H1 (cell line): ENCODE measurements at regions not wholly inside any gene's neighbourhood (a gene's known extent, or its start where the extent isn't known, plus 50 kb on each side); places are given as distances from the start of the nearest gene placed in this dataset.

Experiments used
- CTCF ChIA-PET: fragments of 300-600 bp; sonication (Branson Sonifier 250); formaldehyde crosslinking; loops from one replicate; lab custom pipeline; 2021; ENCODE audit not compliant: partially characterized antibody; lab: Charles Lee
- POLR2A ChIA-PET: fragments of 300-600 bp; sonication (Branson Sonifier 250); formaldehyde crosslinking; loops from one replicate; lab custom pipeline; 2021; ENCODE audit warnings: inconsistent platforms; ENCODE audit not compliant: partially characterized antibody; lab: Charles Lee
- DNase-seq, 2 experiments: peaks; one replicate each; pipeline versions ENCODE4 v3.0.0 to v3.0.0-alpha.2; 2010 to 2022; ENCODE audit warnings: low spot score in 2 of 2, low read depth in 1 of 2, mixed read lengths in 1 of 2
- FAIRE-seq: peaks from 2 replicates; lab custom pipeline; 2011; peaks lifted over from hg19 to GRCh38; lab: Jason Lieb, UNC
- H2AFZ ChIP-seq: 2 replicates; pipeline ENCODE4 v1.8.1; 2012; ENCODE audit warnings: low read length, inconsistent platforms
- H2AK5ac ChIP-seq: 2 replicates; pipeline ENCODE4 v1.6.1; 2013; ENCODE audit warnings: low read depth, low read length
- H2BK120ac ChIP-seq: replicated peaks from 2 replicates; pipeline ENCODE3; 2013; ENCODE audit warnings: low read depth, low read length, inconsistent platforms
- H2BK12ac ChIP-seq: 2 replicates; pipeline ENCODE4 v1.6.1; 2013; ENCODE audit warnings: low read depth, low read length
- H2BK15ac ChIP-seq: 2 replicates; pipeline ENCODE4 v1.6.1; 2013; ENCODE audit warnings: low read length
- H2BK20ac ChIP-seq: 2 replicates; pipeline ENCODE4 v1.6.1; 2013; ENCODE audit warnings: low read length
- H2BK5ac ChIP-seq: 2 replicates; pipeline ENCODE4 v1.6.1; 2013; ENCODE audit warnings: low read depth, low read length
- H3K14ac ChIP-seq: 2 replicates; pipeline ENCODE4 v1.6.1; 2013; ENCODE audit warnings: inconsistent platforms; ENCODE audit not compliant: insufficient read length
- H3K18ac ChIP-seq: 2 replicates; pipeline ENCODE4 v1.6.1; 2013; ENCODE audit warnings: low read length; ENCODE audit errors: extremely low read depth
- H3K23ac ChIP-seq: 2 replicates; pipeline ENCODE4 v1.6.1; 2013; ENCODE audit warnings: inconsistent platforms; ENCODE audit not compliant: insufficient read length
- H3K23me2 ChIP-seq: 2 replicates; pipeline ENCODE4 v1.6.1; 2013; ENCODE audit warnings: low read depth, low read length
- H3K27ac ChIP-seq: 2 replicates; pipeline ENCODE4 v1.6.1; 2011; ENCODE audit warnings: low read depth, low read length, inconsistent platforms
- H3K27me3 ChIP-seq, 4 experiments: replicated peaks in 1 of 4; 1 replicate in 1 of 4; 2 replicates in 3 of 4; pipeline versions ENCODE4 v1.6.1 to v1.8.1; 2011 to 2013; ENCODE audit warnings: low read length in 3 of 4, mild to moderate bottlenecking in 3 of 4, inconsistent platforms in 2 of 4, mixed read lengths in 2 of 4, moderate library complexity in 1 of 4; ENCODE audit not compliant: control insufficient read depth in 3 of 4, insufficient read depth in 3 of 4; ENCODE audit errors: extremely low read depth in 1 of 4
- H3K36me3 ChIP-seq, 4 experiments: 2 replicates each; pipeline versions ENCODE4 v1.6.1 to v1.8.1; 2011 to 2013; ENCODE audit warnings: mild to moderate bottlenecking in 4 of 4, low read length in 3 of 4, moderate library complexity in 2 of 4, control low read depth in 1 of 4, inconsistent platforms in 1 of 4; ENCODE audit not compliant: insufficient read depth in 4 of 4, control insufficient read depth in 2 of 4
- H3K4ac ChIP-seq: replicated peaks from 2 replicates; pipeline ENCODE3; 2013; ENCODE audit warnings: low read length, low read depth, mixed read lengths, inconsistent platforms; ENCODE audit not compliant: insufficient read length
- H3K4me1 ChIP-seq, 4 experiments: replicated peaks in 1 of 4; 1 replicate in 1 of 4; 2 replicates in 3 of 4; pipeline versions ENCODE4 v1.6.1 to v1.8.1; 2011 to 2013; ENCODE audit warnings: low read length in 3 of 4, inconsistent platforms in 2 of 4, mixed read lengths in 1 of 4; ENCODE audit not compliant: insufficient read depth in 4 of 4, control insufficient read depth in 3 of 4
- H3K4me2 ChIP-seq, 2 experiments: 2 replicates each; pipeline versions ENCODE4 v1.6.1 to v1.8.1; 2011 to 2013; ENCODE audit warnings: low read depth in 2 of 2, low read length in 2 of 2, control low read depth in 1 of 2, inconsistent platforms in 1 of 2, mild to moderate bottlenecking in 1 of 2; ENCODE audit not compliant: insufficient read depth in 1 of 2
- H3K4me3 ChIP-seq, 4 experiments: fragments of 200-600, 300-600 bp in 1 of 4; sonication (generic), shearing (Covaris generic), sonication (Bioruptor Twin) in 1 of 4; 2 replicates each; pipeline versions ENCODE4 v1.5.1 to v1.8.1; 2011 to 2016; ENCODE audit warnings: low read length in 4 of 4, low read depth in 3 of 4, control low read depth in 2 of 4, inconsistent platforms in 2 of 4, mild to moderate bottlenecking in 2 of 4, mixed read lengths in 1 of 4, moderate library complexity in 1 of 4; ENCODE audit not compliant: insufficient read depth in 2 of 4; ENCODE audit errors: extremely low read depth in 1 of 4
- H3K56ac ChIP-seq: replicated peaks from 2 replicates; pipeline ENCODE3; 2013; ENCODE audit warnings: low read depth, mild to moderate bottlenecking, mixed read lengths, low read length, inconsistent platforms; ENCODE audit not compliant: insufficient read length
- H3K79me1 ChIP-seq: 2 replicates; pipeline ENCODE4 v1.6.1; 2013; ENCODE audit warnings: low read depth, low read length, control low read depth
- H3K79me2 ChIP-seq, 2 experiments: 2 replicates each; pipeline versions ENCODE4 v1.6.1 to v1.8.1; 2012 to 2013; ENCODE audit warnings: low read length in 2 of 2, mild to moderate bottlenecking in 2 of 2, inconsistent platforms in 1 of 2; ENCODE audit not compliant: insufficient read depth in 2 of 2, control insufficient read depth in 1 of 2
- H3K9ac ChIP-seq, 4 experiments: replicated peaks in 1 of 4; 1 replicate in 1 of 4; 2 replicates in 3 of 4; pipeline versions ENCODE4 v1.6.1 to v1.8.1; 2011 to 2013; ENCODE audit warnings: low read depth in 3 of 4, low read length in 3 of 4, control low read depth in 2 of 4, mild to moderate bottlenecking in 2 of 4, moderate library complexity in 2 of 4, inconsistent platforms in 1 of 4; ENCODE audit errors: extremely low read depth in 1 of 4
- H3K9me3 ChIP-seq, 2 experiments: 2 replicates each; pipeline versions ENCODE4 v1.6.1 to v1.8.1; 2012 to 2013; ENCODE audit warnings: mild to moderate bottlenecking in 2 of 2, moderate library complexity in 2 of 2, control low read depth in 1 of 2, inconsistent platforms in 1 of 2, low read depth in 1 of 2, low read length in 1 of 2, mixed read lengths in 1 of 2; ENCODE audit not compliant: insufficient read depth in 2 of 2
- H4K20me1 ChIP-seq, 2 experiments: replicated peaks in 1 of 2; 2 replicates each; pipeline versions ENCODE3 to v1.8.1; 2011 to 2013; ENCODE audit warnings: inconsistent platforms in 2 of 2, low read length in 2 of 2, mild to moderate bottlenecking in 1 of 2; ENCODE audit not compliant: insufficient read depth in 2 of 2, control insufficient read depth in 1 of 2
- H4K5ac ChIP-seq: 2 replicates; pipeline ENCODE4 v1.6.1; 2013; ENCODE audit warnings: low read length, low read depth, mixed read lengths, inconsistent platforms; ENCODE audit not compliant: insufficient read length
- H4K8ac ChIP-seq: 2 replicates; pipeline ENCODE4 v1.8.0; 2013; ENCODE audit warnings: mild to moderate bottlenecking, moderate library complexity, low read length, inconsistent platforms; ENCODE audit not compliant: insufficient read depth; ENCODE audit errors: extremely low read depth
- H4K91ac ChIP-seq: replicated peaks from 2 replicates; pipeline ENCODE3; 2013; ENCODE audit warnings: low read length, mixed read lengths, inconsistent platforms; ENCODE audit not compliant: insufficient read length
- CBX8 ChIP-seq: fragments of 300-800, 300-1000 bp; sonication (generic); IDR thresholded peaks from 2 replicates; pipeline ENCODE4 v1.7.1; 2016; ENCODE audit warnings: low read depth, low read length, borderline replicate concordance

DNA sequence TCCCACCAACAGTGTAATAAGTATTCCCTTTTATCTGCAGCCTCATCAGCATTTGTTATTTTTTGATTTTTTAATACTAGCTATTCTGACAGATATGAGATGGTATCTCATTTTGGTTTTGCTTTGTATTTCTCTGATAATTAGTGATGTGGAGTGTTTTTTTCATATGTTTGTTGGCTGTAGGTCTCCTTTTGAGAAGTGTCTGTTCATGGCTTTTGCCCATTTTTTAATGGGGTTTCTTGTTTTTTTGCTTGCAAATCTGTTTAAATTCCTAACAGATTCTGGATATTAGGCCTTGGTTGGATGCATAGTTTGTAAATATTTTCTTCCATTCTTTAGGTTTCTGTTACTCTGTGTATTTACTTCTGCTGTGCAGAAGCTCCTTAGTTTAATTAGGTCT lies 445.4 kb upstream of the DAB2 start:
- Histone ChIP-seq H2BK20ac (no peak overlapping the region), H3K4me2 (no peak overlapping the region), H3K36me3 (no peaks in the 10 kb centered on the region), H2BK5ac (no peak overlapping the region), H2AK5ac (no peak overlapping the region), H3K79me2 (no peaks in the 10 kb centered on the region), H3K4me3 (no peak overlapping the region), H3K27me3 (no peaks in the 10 kb centered on the region), H3K4ac (no peak overlapping the region), H4K91ac (no peak overlapping the region), H2AFZ (no peak overlapping the region), H2BK12ac (no peak overlapping the region), H3K23ac (no peak overlapping the region), H3K4me1 (no peaks in the 10 kb centered on the region), H3K79me1 (no peaks in the 10 kb centered on the region), H3K9me3 (0 out of 4 replicates have a peak, but pooled peaks cover 0 to 9% of the 10 kb centered on the region in 2 experiments), H3K18ac (no peak overlapping the region), H4K8ac (no peak overlapping the region), H3K23me2 (no peaks in the 10 kb centered on the region), H3K56ac (no peak overlapping the region), H4K5ac (no peak overlapping the region), H2BK120ac (no peak overlapping the region), H3K9ac (no peak overlapping the region), H4K20me1 (no peaks in the 10 kb centered on the region), H3K14ac (no peak overlapping the region), H2BK15ac (no peak overlapping the region), H3K27ac (no peak overlapping the region)
- ChIA-PET POLR2A (no interaction called here), CTCF (no interaction called here)
- TF ChIP-seq CBX8: no peak
- FAIRE-seq: no peak
- no peak for DNase-seq
